BLaER1 treated with 17β-estradiol and CSF1 and Interleukin-3, amounts not matched to agents 10 nM and 100 nM (cell line): ENCODE measurements at regions not wholly inside any gene's neighbourhood (a gene's known extent, or its start where the extent isn't known, plus 50 kb on each side); places are given as distances from the start of the nearest gene placed in this dataset.

ENCODE experiments used
- H3K27ac ChIP-seq, 11 experiments: shearing (Covaris generic); formaldehyde crosslinking; 2 replicates each; pipeline ENCODE4 v1.8.1; 2022
- H3K27me3 ChIP-seq, 11 experiments: shearing (Covaris generic); formaldehyde crosslinking; 2 replicates each; pipeline ENCODE4 v1.8.1; 2022
- H3K36me3 ChIP-seq, 11 experiments: shearing (Covaris generic); formaldehyde crosslinking; 2 replicates each; pipeline ENCODE4 v1.8.1; 2022
- H3K4me1 ChIP-seq, 10 experiments: shearing (Covaris generic); formaldehyde crosslinking; 2 replicates each; pipeline ENCODE4 v1.8.1; 2022
- H3K4me2 ChIP-seq, 11 experiments: shearing (Covaris generic); formaldehyde crosslinking; 2 replicates each; pipeline ENCODE4 v1.8.1; 2022
- H3K4me3 ChIP-seq, 10 experiments: shearing (Covaris generic); formaldehyde crosslinking; 2 replicates each; pipeline ENCODE4 v1.8.1; 2022
- H3K9ac ChIP-seq, 11 experiments: shearing (Covaris generic); formaldehyde crosslinking; 2 replicates each; pipeline ENCODE4 v1.8.1; 2022
- H3K9me3 ChIP-seq, 11 experiments: shearing (Covaris generic); formaldehyde crosslinking; replicated peaks in 1 of 11; 2 replicates each; pipeline ENCODE4 v1.8.1; 2022
- H4K20me1 ChIP-seq, 11 experiments: shearing (Covaris generic); formaldehyde crosslinking; 2 replicates each; pipeline ENCODE4 v1.8.1; 2022
- Cebpa-rat ChIP-seq, 11 experiments: shearing (Covaris generic); IDR thresholded peaks; 2 replicates each; pipeline ENCODE4 v1.8.1; 2022

GRCh38 chr12:60100160-60100559, 504.3 kb downstream of the SLC16A7 start:
- no peak overlapping the region for H3K9ac ChIP-seq
- H3K4me2 ChIP-seq, result no peak overlapping the region
- H3K4me1 ChIP-seq, result no peaks in the 10 kb centered on the region
- H3K9me3 ChIP-seq, result peaks cover 6 to 18% (median 10%) of the 10 kb centered on the region in 11 experiments; a peak in 16 of 22 replicates
- H3K4me3 ChIP-seq, result no peak overlapping the region
- no peaks in the 10 kb centered on the region for H3K27me3 ChIP-seq
- no peaks in the 10 kb centered on the region for H3K36me3 ChIP-seq
- no peaks in the 10 kb centered on the region for H4K20me1 ChIP-seq
- no peak for TF ChIP-seq Cebpa-rat (IDR thresholded peaks at IDR 0.05)
- H3K27ac ChIP-seq, result no peak overlapping the region

- H3K9me3 ChIP-seq, result peaks cover 6 to 18% (median 10%) of the 10 kb centered on the region in 11 experiments; a peak in 16 of 22 replicates
- no peak for TF ChIP-seq Cebpa-rat (IDR thresholded peaks at IDR 0.05)
- no peaks in the 10 kb centered on the region for H4K20me1 ChIP-seq
- no peak overlapping the region for H3K4me2 ChIP-seq
- no peak overlapping the region for H3K27ac ChIP-seq
- no peaks in the 10 kb centered on the region for H3K4me1 ChIP-seq
- no peak overlapping the region for H3K4me3 ChIP-seq
- H3K9ac ChIP-seq, result no peak overlapping the region
- H3K27me3 ChIP-seq, result no peaks in the 10 kb centered on the region
- H3K36me3 ChIP-seq, result no peaks in the 10 kb centered on the region
Observed at GRCh38 chr12:60100852-60101251, 505.0 kb downstream of the SLC16A7 start.

- no peaks in the 10 kb centered on the region for H3K36me3 ChIP-seq
Observed at GRCh38 chr12:60101715-60102114, 505.9 kb downstream of the SLC16A7 start.

GRCh38 chr12:60106214-60106613, 510.4 kb downstream of the SLC16A7 start:
- TF ChIP-seq Cebpa-rat (IDR thresholded peaks at IDR 0.05), result no peak
- H3K4me3 ChIP-seq, result no peak overlapping the region
- no peak overlapping the region for H3K27ac ChIP-seq
- no peaks in the 10 kb centered on the region for H3K27me3 ChIP-seq
- no peaks in the 10 kb centered on the region for H3K36me3 ChIP-seq
- H3K4me2 ChIP-seq, result no peak overlapping the region
- no peak overlapping the region for H3K9ac ChIP-seq
- no peaks in the 10 kb centered on the region for H4K20me1 ChIP-seq
- H3K4me1 ChIP-seq, result no peaks in the 10 kb centered on the region
- H3K9me3 ChIP-seq, result no peaks in the 10 kb centered on the region

More at GRCh38 chr12:60101715-60102114, 505.9 kb downstream of the SLC16A7 start:
- Histone ChIP-seq H3K27me3 (no peaks in the 10 kb centered on the region), H3K4me2 (no peak overlapping the region), H4K20me1 (no peaks in the 10 kb centered on the region), H3K4me3 (no peak overlapping the region), H3K27ac (no peak overlapping the region), H3K4me1 (no peaks in the 10 kb centered on the region), H3K9me3 (peaks cover 6 to 18% (median 10%) of the 10 kb centered on the region in 11 experiments; a peak in 16 of 22 replicates), H3K9ac (no peak overlapping the region)
- no peak for TF ChIP-seq Cebpa-rat (IDR thresholded peaks at IDR 0.05)

GRCh38 chr12:60107992-60108391, 512.2 kb downstream of the SLC16A7 start:
- Histone ChIP-seq H3K27ac (no peak overlapping the region), H3K27me3 (no peaks in the 10 kb centered on the region), H3K9ac (no peak overlapping the region), H3K36me3 (no peaks in the 10 kb centered on the region), H3K4me3 (no peak overlapping the region), H4K20me1 (no peaks in the 10 kb centered on the region), H3K4me2 (no peak overlapping the region), H3K4me1 (peaks cover 0 to 8% (median 6%) of the 10 kb centered on the region in 10 experiments; a peak in 9 of 20 replicates), H3K9me3 (no peaks in the 10 kb centered on the region)
- TF ChIP-seq Cebpa-rat (IDR thresholded peaks at IDR 0.05), result no peak

GRCh38 chr12:60112063-60112462, 516.2 kb downstream of the SLC16A7 start:
- Histone ChIP-seq H3K4me3 (no peak overlapping the region), H3K36me3 (no peaks in the 10 kb centered on the region), H4K20me1 (no peaks in the 10 kb centered on the region), H3K9me3 (no peaks in the 10 kb centered on the region), H3K4me2 (no peak overlapping the region), H3K4me1 (peaks cover 0 to 10% (median 8%) of the 10 kb centered on the region in 10 experiments; a peak in 9 of 20 replicates), H3K27ac (no peak overlapping the region), H3K27me3 (no peaks in the 10 kb centered on the region), H3K9ac (no peak overlapping the region)
- TF ChIP-seq Cebpa-rat (IDR thresholded peaks at IDR 0.05), result 0 out of 22 replicates have a peak, but pooled peaks of 1 of the 11 experiments have one; percentile 25

GRCh38 chr12:60112763-60113162, 516.9 kb downstream of the SLC16A7 start:
- no peaks in the 10 kb centered on the region for H4K20me1 ChIP-seq
- no peak for TF ChIP-seq Cebpa-rat (IDR thresholded peaks at IDR 0.05)

GRCh38 chr12:60114169-60114568, 518.3 kb downstream of the SLC16A7 start:
- no peak for TF ChIP-seq Cebpa-rat (IDR thresholded peaks at IDR 0.05)
- H3K4me2 ChIP-seq, result no peak overlapping the region
- H3K4me1 ChIP-seq, result peaks cover 0 to 10% (median 8%) of the 10 kb centered on the region in 10 experiments; a peak in 9 of 20 replicates
- no peak overlapping the region for H3K9ac ChIP-seq
- H3K36me3 ChIP-seq, result no peaks in the 10 kb centered on the region
- no peaks in the 10 kb centered on the region for H4K20me1 ChIP-seq
- no peaks in the 10 kb centered on the region for H3K9me3 ChIP-seq
- H3K27me3 ChIP-seq, result no peaks in the 10 kb centered on the region
- H3K27ac ChIP-seq, result no peak overlapping the region
- no peak overlapping the region for H3K4me3 ChIP-seq

More at GRCh38 chr12:60112763-60113162, 516.9 kb downstream of the SLC16A7 start:
- no peaks in the 10 kb centered on the region for H3K9me3 ChIP-seq
- H3K27ac ChIP-seq, result no peak overlapping the region
- no peak overlapping the region for H3K4me3 ChIP-seq
- H3K36me3 ChIP-seq, result no peaks in the 10 kb centered on the region
- peak overlapping the region in 4 of 11 experiments; percentile 7 to 39 (median 10); a peak in 7 of 22 replicates for H3K4me2 ChIP-seq
- no peaks in the 10 kb centered on the region for H3K27me3 ChIP-seq
- peaks cover 0 to 10% (median 8%) of the 10 kb centered on the region in 10 experiments; a peak in 9 of 20 replicates for H3K4me1 ChIP-seq
- no peak overlapping the region for H3K9ac ChIP-seq

GRCh38 chr12:60119327-60119726, 523.5 kb downstream of the SLC16A7 start:
- Histone ChIP-seq H3K9ac (no peak overlapping the region), H3K4me2 (no peak overlapping the region), H3K4me3 (no peak overlapping the region), H3K36me3 (no peaks in the 10 kb centered on the region), H3K27me3 (no peaks in the 10 kb centered on the region), H3K27ac (no peak overlapping the region), H4K20me1 (no peaks in the 10 kb centered on the region), H3K9me3 (no peaks in the 10 kb centered on the region), H3K4me1 (no peaks in the 10 kb centered on the region)
- TF ChIP-seq Cebpa-rat (IDR thresholded peaks at IDR 0.05), result no peak

GRCh38 chr12:60120199-60120598, 524.4 kb downstream of the SLC16A7 start:
- Histone ChIP-seq H3K36me3 (no peaks in the 10 kb centered on the region), H3K4me2 (no peak overlapping the region), H3K9me3 (no peaks in the 10 kb centered on the region), H3K4me3 (no peak overlapping the region), H3K27ac (no peak overlapping the region), H3K27me3 (no peaks in the 10 kb centered on the region), H4K20me1 (no peaks in the 10 kb centered on the region), H3K9ac (no peak overlapping the region), H3K4me1 (no peaks in the 10 kb centered on the region)
- no peak for TF ChIP-seq Cebpa-rat (IDR thresholded peaks at IDR 0.05)
